DMS79 treated with DMSO at 0.1 percent for 48 hours (cell line): ENCODE measurements at regions not wholly inside any gene's neighbourhood (a gene's known extent, or its start where the extent isn't known, plus 50 kb on each side); places are given as distances from the start of the nearest gene placed in this dataset.
"Not testable (repeated sequence)": the region's sequence is repeated elsewhere in the genome, so short reads cannot be mapped to it uniquely, and the experiment has no call there.

ENCODE experiments used
- DNase-seq: peaks from one replicate; lab custom pipeline; 2025; lab: John Stamatoyannopoulos, UW

DNA sequence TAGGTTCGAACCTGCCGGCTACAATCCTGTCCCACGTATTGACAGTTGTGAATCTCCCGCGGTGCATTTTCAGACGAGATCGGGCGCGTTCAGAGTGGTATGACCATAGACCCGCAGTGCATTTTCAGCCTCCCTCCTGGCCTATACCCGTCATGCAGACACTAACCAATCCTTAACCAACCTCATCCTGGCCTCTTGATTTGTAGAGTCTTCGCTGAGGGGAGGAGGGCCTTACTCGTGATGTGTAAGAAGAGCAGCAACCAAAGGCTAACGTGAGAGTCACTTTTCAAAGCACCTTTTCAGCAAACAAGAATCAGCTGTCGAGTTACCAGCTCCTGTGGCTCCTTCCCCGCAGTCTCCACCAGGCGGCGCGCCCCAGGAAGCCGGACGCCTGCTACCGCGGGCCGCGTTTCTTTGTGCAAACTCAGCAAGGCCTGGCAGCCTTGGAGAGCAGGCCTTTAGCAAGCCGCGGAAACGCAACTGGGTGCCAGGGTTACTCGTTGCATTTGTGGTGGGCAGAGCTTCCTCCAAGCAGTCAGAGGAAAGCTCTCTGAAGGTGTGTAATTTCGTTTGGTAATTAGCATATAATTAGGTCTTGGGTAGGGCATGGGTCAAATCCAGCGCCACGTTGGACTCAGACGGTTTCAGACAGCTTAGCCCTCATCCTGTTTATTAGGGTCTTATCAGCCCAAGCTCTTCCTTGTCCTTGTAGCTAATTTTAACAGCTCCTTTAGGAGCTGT, 139.8 kb downstream of the OR2B2 start:
- no peak for DNase-seq

DNA sequence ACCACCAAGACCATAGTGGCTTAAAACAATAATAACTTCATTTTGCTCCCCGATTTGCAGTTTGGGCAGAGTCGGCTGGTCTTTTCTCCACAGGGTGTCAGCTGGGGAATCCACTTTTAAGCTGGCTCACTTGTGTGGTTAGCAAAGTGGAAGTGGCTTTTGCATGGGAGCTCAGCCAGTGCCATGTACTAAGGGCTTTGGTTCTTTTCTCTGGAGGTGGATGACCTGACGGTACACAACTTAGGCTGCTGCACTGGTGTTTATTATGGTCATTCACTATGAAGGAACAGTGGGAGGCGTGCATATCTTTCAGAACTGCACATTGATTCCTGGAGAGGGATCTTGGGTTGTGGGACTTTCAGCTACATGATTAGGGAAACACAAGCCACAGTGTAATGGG, 141.0 kb downstream of the OR2B2 start:
- no peak for DNase-seq

DNA sequence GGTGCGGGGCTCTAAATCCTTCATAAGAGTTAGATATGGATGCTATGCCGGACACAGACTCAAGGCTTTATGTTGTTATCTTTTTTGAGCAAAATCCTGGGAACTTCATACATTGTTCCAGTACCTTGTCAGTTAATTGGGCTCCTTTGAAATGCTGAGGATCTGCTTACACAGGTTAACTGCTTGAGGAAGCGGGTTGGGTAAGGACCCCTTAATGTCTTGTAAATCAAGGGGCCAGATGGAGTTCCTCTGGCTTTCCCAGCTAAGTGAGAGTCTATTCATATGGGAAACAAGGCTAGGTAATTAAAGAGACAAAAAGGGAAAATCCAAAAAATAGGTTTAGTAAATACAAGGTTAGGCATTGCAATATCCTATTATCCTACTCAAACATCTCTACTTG, 141.5 kb downstream of the OR2B2 start:
- DNase-seq: no peak

DNA sequence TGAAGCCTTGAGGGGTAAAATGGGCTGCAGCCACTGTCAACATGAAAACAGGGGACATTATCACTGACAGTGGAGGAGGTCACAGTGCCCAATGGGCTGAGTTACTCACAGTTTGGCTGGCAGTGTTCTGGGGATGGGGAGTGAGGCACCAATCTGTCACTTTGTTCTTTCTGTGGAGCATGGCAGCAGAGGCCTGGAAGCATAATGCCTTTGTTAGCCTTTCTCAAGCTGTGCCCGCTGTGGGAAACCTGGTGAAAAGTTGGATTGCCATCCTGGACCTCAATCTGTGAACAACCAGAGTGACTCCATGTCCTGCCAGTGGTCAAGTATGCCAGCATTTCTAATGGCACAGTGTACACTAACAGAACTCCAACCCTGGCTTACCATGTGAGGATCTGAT, 143.6 kb downstream of the OR2B2 start:
- DNase-seq: no peak

DNA sequence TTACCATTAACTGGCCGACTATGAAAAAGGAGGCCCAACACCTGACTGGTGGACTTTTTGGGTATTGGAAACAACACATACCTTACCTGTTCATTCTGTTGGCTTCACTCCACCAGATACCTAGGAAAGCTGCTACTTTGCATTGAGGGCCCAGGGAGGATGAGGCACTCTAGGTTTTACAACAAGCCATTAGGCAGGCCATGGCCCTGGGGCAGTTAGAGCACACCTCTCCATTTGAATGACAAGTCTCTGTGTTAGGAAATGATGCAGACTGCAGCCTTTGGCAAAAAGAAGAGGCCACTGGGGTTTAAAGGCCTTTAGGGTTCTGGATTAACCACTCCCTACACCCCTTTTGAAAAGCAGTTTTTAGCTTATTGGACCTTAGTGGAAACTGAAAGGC, 144.3 kb downstream of the OR2B2 start:
- no peak for DNase-seq

DNA sequence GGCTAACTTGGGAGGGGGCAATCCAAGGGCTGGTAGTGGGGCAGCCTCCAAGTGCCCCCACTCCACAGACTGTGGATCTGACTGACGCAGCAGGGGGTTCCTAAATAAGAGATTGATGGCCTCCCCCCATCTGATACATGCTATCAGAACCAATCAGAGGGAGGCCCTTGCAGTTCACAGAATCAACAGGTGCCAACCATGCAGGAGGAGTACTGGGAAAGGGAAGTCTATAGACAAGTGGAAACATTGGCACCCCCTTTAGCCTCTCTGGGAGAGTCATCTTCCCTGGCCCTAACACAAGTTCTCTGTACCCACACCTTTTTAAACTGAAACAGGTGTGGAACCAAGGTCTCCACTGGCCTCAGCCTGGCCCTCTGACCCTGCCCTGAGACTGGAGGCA, 145.8 kb downstream of the OR2B2 start:
- no peak for DNase-seq

DNA sequence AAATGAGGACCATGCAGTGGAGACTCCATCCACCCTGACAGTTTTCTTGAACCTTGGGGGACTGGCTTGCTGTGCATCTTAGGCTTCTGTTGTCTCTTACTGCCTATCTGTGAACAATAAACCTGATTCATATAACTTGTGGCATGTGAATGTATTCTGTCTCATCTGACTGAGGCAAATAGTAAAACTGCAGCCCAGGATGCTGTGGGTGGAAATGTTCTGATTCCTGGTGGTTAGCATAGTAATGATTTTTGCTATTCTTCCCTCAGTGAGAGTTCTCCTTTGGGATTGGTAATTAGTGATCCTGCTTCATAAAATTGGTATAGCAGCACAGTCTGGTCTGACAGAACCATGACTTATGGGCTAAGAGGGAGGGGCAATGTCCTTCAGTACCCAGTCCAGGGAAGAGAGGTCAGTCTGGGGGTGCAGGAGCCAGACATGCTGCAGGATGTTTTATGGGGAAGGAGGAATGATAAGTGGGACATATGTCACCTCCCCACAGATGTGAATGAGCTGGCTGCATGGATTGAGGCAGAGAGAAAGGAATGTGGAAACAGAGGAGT, 147.1 kb downstream of the OR2B2 start:
- DNase-seq: no peak

DNA sequence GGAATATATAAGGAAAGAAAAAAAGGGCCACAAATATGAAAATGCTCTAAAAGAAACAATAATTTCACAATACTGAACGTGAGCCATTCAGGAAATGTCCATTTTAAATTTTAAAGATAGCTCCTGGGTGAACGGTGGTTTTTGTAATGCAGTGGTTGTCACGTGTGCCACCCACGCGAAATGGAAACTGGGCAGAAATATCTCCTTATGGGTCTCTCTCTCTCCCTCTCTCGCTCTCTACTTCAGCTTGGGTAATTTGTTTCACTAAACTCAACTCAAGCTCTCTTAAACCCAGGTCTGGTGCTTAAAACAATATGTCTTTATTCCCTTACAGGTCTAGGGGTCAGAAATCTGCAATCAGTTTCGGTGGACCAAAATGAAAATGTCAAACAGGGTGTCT, 150.8 kb downstream of the OR2B2 start:
- DNase-seq: no peak

DNA sequence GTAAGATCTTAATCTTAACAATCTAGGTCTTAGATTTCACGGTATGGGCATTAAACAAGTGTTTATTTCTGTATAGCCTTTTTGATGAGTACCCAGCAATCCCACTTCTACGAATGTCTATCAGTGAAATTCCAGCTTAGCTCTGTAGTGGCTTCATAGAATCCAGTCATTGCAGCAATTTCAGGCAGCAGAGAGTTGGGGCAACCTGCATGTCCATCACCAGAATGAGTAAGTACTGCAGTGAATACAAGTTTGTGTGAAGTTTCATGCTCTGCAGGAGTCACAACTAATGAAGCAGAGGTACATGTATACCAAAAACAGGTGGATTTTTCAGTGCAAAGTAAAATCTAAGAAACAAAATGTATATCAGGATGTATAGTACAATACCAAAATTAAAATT, 151.7 kb downstream of the OR2B2 start:
- DNase-seq: no peak

DNA sequence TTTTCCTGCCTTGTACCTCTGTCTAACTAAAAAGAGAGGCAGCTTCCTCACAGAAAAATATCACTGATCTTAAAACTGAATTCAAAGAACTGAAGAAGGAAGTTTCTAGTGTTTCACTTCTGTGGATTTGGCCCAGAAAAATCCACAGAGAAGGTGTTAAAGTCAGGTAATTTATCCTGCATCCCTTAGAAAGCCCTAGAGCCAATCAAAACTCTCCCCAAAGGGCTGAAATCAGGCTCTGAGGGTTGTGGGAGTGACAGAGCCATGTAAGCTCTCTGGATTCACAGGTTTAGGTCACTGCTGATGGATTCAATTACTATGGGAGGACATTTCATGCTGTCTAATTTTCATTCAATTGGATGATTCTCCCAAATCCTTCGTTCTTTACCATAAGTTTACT, 152.3 kb downstream of the OR2B2 start:
- DNase-seq: no peak

DNA sequence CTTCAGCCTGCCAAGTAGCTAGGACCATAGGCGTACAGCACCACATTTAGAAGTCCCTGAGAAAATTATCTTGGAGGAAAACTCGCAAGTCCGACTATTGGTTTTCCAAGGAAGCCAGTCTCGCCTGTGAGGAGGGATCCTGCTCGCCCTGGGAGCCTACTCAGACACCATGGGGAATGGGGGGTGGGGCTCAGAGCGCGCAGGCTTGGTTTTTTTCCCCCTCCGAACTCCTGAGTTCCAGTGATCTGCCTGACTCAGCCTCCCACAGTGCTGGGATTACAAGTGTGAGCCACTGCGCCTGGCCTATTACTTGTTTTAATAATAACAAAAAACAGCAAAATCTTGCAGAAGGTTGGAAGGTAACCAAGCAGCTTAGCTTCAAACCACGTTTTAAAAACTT, 153.7 kb downstream of the OR2B2 start:
- DNase-seq: no peak

DNA sequence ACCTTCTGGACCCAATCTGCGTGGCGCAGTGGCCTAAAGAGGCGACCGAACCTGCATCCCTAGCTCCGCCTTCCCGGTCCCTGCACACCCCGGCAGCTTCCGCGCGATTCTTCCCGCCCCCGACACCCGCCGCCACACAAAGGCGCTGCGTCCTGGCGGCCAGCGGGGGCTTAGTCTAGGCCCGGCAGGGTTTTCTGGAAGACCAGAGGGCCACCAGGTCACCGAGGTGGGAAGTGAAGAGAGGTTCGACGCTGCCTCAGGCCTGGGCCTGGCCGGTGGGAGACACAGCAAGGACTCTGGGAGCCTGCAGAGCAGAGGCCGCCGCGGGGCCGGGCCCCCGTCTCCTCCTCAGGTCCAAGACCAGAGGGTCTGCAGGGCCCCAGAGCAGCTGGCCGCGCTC, 154.9 kb downstream of the OR2B2 start:
- no peak for DNase-seq

DNA sequence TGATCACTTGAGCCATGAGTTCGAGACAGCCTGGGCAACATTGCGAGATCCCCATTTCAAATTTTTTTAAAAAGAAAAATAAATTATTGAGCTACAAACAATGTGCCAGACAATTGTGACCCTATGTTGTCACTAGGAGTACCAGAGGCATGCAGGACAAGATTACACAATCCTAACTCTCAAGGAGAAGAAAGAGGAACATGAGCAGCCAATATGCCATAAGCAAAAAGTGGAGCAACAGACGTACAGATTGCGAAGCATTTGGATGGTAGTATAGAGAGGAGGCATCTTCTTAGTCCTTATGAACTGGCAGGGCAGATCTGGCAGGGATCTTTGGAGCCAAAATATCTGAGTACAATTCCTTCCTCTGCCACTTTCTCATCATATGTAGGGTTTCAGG, 156.4 kb downstream of the OR2B2 start:
- no peak for DNase-seq

DNA sequence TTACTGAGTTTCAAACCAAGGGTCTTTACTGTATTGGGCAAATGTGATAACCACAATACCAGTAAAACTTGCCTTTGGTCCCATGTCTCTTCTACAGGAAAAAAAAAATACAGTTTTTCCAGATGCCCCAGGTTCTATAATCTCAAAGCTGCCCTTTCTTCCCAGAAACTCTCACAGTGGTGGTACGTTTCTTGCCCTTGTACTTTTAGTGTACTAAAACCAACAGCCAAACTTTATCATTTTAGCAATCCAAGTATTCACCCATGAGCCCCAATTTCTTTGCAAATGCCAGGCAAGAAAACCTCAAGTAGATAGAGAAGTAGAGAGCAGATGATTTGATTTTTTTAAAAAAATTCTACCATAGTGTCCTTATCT, 157.8 kb downstream of the OR2B2 start:
- DNase-seq: no peak

DNA sequence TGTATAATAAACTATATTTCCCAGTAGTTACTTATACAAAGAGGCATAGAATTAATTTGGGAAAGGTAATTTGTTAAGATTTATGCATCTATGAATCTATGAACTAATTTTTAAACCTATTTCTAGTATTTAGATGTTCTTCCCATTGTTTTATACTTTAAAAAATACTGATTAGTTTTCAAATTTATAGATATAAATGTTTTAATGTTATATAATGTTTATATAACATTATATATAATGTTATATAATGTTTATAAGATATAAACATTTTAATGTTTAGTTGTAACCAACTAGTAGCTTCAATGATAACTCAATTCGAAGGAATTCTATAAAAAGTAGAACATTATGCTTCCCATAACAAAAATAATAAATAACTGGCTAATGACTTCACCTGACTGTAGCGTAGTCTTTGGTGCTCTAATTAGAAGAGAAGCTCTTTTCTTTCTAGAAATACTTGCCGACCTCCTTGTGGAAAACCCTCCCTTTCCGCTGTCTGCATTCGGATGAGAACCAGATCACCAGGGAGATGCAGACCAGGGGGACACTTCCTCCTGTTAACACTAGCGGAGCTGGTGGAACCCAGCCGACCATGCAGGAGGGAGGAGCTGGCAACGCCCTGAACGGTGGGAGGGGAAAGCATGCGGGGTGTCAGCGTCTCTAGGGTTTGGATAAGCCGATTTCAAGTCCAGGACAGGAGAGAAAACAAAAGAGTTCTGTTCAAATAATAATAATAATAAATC, 158.4 kb downstream of the OR2B2 start:
- DNase-seq: peak; percentile 15

DNA sequence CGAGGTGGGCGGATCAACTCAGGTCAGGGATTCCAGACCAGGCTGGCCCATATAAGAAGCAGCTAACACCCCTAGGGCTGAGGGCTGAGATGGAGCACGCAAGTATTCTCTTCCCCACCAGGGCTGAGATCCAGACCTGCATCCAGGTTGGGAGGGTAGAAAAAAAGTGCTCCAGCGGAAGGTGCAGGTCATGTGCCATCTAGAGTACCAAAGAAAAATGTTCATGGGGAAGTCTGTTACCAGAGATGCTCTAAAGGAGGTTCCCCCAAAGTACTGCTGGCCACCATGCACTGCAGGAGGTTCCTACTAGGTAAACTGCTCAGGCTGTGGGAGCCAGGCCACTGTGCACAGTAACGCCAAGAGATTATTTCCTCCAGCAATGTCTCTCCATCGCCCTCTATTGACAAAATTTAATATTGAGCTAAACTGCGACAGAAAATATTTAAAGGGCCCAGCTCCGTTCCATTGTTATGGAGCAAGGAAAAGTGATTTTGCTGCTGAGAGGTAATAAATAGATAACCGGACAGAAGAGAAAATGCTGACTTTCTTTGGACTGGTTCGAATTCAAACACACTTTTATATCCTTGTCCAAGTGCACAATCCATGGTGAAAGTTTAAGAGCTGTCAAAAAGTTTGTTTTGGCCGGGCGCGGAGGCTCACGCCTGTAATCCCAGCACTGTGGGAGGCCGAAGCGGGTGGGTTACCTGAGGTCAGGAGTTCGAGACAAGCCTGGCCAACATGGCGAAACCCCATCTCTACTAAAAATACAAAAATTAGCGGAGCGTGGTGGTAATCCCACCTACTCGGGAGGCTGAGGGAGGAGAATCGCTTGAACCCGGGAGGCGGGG, 159.9 kb downstream of the OR2B2 start:
- DNase-seq: peak; percentile 38

DNA sequence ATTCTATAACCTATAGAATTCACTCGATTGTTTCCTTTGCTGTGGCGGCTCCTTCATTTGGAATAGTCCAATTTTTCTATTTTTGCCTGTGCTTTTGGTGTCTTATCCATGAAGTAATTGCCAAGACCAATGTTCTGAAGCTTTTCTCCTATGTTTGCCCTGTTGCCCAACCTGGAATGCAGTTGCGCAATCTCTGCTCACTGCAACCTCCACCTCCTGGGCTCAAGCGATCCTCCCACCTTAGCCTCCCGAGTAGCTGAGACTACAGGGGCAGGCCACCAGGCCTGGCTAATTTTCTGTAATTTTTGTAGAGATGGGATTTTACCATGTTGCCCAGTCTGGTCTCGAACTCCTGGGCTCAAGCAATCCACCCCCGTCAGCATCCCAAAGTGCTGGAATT, 163.5 kb downstream of the OR2B2 start:
- no peak for DNase-seq

DNA sequence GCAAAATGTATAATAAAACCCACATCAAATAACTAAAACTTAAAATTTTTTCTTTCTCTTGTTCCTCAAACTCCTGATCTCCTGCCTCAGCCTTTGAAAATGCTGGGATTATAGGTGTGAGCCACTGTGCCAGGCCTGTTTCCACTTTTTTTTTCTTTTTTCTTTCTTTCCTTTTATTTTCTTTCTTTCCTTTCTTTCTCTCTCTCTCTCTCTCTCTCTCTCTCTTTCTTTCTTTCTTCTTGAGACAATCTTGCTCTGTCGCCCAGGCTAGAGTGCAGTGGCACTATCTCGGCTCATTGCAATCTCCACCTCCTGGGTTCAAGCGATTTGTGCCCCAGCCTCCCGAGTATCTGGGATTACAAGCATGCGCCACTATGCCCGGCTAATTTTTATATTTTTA, 164.6 kb downstream of the OR2B2 start:
- DNase-seq: no peak

DNA sequence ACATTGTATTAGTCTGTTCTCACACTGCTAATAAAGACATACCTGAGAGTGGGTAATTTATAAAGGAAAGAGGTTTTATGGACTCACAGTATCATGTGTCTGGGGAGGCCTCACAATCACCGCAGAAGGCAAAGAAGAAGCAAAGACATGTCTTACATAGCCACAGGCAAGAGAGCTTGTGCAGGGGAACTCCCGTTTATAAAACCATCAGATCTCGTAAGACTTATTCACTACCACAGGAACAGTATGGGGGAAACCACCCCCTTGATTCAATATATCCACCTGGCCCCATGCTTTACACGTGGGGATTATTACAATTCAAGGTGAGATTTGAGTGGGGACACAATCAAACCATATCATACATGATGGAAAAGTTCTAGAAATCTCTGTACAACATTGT, 165.3 kb downstream of the OR2B2 start:
- not testable (repeated sequence) for DNase-seq

DNA sequence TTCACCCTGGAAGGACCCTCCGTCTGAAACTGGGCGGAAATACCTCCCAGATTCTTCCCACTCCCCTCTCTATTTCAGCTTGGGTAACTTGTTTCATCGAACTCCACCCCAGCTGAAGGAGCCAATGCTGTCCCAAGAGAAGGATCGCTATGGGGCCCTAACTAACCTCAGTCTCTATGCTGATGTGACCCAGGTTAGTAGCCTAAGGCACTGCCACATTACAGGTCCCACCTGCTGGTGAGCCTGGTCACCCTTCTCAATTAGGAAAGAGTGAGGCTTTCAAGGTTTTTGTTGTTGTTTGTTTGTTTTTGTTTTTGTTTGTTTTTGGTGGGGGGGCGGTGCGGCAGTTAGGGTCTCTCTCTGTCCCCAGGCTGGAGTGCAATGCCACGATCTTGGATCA, 168.4 kb downstream of the OR2B2 start:
- DNase-seq: no peak

DNA sequence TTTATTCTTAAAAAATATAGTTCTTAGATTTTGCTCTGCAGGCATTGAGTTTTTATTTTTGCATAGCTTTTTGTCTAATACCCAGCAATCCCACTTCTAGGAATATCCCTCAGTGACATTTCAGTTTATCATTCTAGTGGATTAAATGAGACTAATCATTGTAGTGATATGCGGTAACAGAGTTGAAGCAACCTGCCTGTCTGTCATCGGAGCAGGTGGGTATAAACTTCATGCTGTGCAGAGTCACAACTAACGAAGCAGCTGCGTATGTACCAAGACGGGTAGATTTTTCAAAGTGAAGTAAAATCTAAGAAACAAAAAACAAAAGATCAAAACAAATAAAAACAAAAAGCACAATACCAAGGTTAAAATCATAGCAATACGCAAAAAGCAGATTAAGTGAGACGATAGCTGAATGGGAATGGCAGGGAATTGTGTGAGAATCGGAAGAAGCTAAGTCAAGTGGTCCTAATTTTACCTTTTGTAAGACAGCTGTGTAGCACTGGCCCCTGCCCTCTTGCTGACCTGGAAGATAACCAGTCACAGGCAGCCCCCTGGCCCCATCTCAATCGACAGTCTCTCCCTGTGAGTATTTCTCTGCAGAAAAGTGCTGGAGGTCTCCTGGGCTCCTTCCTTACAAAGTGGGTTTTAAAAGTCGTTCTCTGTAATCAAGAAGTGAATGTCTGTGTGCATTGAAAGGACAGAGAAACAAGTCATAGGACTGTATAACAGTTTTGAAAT, 169.2 kb downstream of the OR2B2 start:
- no peak for DNase-seq

DNA sequence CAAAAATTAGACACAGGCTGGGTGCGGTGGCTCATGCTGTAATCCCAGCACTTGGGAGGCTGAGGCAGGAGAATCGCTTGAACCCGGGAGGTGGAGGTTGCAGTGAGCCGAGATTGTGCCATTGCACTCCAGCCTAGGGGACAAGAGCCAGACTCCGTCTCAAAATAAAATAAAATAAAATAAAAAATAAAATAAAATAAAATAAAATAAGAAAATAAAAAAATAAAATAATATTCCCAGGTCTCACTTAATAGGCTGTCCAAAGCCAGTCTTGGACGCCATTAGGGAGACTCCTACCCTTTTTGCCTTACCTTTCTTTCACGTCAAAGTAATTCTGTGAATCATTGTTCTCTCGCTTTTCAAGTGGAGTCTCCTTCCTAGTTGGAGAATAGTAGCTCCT, 172.3 kb downstream of the OR2B2 start:
- not testable (repeated sequence) for DNase-seq
